Transverse colon (tissue), 4 donors: ENCODE measurements at regions not wholly inside any gene's neighbourhood (a gene's known extent, or its start where the extent isn't known, plus 50 kb on each side); places are given as distances from the start of the nearest gene placed in this dataset.

ENCODE experiments used
- CTCF ChIP-seq, 5 experiments: fragments of 200-600 bp in 3 of 5; fragments of 450-650 bp in 2 of 5; sonication (generic) in 3 of 5; IDR thresholded peaks; 1 replicate in 2 of 5; 2 replicates in 3 of 5; pipeline ENCODE4 v1.5.1; 2016 to 2017; ENCODE audit warnings: antibody characterized with exemption in 5 of 5, inconsistent platforms in 3 of 5, mild to moderate bottlenecking in 2 of 5, moderate library complexity in 1 of 5
- POLR2A ChIP-seq: fragments of 450-650 bp; IDR thresholded peaks from one replicate; pipeline ENCODE4 v1.6.1; 2016; ENCODE audit warnings: antibody characterized with exemption, mild to moderate bottlenecking, moderate library complexity
- POLR2AphosphoS5 ChIP-seq, 3 donors: sonication (generic); formaldehyde crosslinking; IDR thresholded peaks; one replicate each; pipeline ENCODE4 v1.6.1; 2016; ENCODE audit warnings: antibody characterized with exemption in 3 of 3

- TF ChIP-seq CTCF (IDR thresholded peaks at IDR 0.05) (no peak), POLR2AphosphoS5 (IDR thresholded peaks at IDR 0.05) (no peak), POLR2A (no peak)
Measured at GRCh38 chr12:60602601-60603000, 1006.8 kb downstream of the SLC16A7 start.
